HTR-8/SVneo (cell line): ENCODE measurements at regions not wholly inside any gene's neighbourhood (a gene's known extent, or its start where the extent isn't known, plus 50 kb on each side); places are given as distances from the start of the nearest gene placed in this dataset.

Experiments used
- DNase-seq: peaks from one replicate; pipeline ENCODE4 v3.0.0; 2011; ENCODE audit warnings: low spot score, mixed read lengths; ENCODE audit not compliant: insufficient read length
- FAIRE-seq: peaks from 2 replicates; lab custom pipeline; 2011; peaks lifted over from hg19 to GRCh38; lab: Jason Lieb, UNC

DNA sequence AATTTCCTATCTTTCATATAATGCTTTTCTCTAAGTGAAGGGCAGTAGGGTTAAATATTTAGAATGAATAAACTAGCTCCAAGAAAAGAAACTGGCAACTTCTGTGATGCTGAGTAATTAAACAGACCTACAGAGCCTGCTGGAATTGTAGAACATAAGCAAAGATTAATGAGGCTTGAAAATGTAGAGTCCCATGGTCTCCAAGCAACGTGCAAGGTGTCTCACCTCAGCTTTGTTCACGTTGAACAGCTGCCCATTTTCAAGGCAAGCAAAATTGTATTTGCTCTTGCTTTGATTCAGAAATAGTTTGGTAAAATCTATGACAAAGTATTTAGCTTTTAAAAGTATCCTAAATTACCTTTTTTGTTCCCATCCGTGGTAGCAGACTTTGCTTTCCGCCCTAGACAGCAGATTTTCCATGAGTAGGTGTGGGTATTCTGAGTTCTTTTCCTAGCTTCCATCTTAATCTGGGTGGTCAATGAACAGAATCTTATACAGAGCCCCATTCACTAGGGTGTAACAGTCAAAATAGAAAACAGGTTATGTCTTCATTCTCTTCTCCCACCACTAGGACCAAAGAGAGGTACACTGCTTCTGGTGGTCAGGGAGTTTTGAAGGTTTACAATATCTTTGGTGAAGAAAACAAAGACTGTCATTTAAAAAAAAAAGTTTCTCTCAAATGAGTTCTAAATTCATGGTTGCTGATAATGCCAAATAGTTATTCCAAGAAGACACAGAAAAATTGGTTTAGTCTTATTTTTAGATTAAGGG is 52.1 kb upstream of the TYRP1 start:
- FAIRE-seq (no peak), DNase-seq (no peak)
